Peyer's patch (tissue), 4 donors: ENCODE measurements at regions not wholly inside any gene's neighbourhood (a gene's known extent, or its start where the extent isn't known, plus 50 kb on each side); places are given as distances from the start of the nearest gene placed in this dataset.

ENCODE experiments used
- CTCF ChIP-seq, 6 experiments: fragments of 450-650 bp in 4 of 6; fragments of 200-600 bp in 2 of 6; sonication (generic) in 1 of 6; IDR thresholded peaks; one replicate each; pipeline ENCODE4 v1.5.1; 2017 to 2019; ENCODE audit warnings: antibody characterized with exemption in 6 of 6, mild to moderate bottlenecking in 3 of 6, moderate library complexity in 1 of 6
- POLR2A ChIP-seq, 2 donors: fragments of 450-650 bp; IDR thresholded peaks; one replicate each; pipeline ENCODE4 v1.5.1; 2017; ENCODE audit warnings: antibody characterized with exemption in 2 of 2, mild to moderate bottlenecking in 2 of 2, moderate library complexity in 2 of 2

DNA sequence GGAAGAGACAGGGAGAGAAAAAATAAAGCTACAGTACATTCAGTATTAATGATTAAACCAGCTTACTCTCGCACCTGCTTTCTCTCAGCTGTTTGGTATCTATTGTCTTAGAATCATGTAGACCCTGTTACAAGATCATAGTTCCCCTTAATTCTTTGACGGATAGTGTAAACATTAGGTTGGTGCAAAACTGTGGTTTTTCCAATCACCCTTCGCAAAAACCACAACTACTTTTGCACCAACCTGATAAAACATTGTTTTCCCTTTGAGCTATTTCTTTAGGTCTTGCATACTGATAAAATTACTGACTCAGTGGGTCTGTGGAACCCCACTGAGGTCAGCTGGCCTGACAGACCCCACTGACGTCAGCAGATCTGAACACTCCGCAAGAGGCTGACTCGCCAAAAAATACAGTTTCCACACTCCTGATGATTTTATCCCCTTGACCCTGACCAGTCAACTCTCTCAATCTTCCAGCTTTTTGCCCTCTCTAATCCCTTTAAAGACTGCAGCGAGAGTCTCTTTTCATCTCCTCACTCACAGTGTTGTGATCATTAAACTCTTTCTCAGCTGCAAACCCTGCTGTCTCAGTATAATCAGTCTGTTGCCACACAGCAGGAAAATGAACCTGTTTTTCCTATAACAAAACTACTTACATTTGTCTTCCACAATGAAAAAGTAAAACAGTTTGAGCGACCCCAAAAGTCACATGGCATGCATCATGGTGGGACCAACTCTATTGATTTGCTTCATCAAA is 123.9 kb downstream of the SLITRK6 start:
- no peak for TF ChIP-seq POLR2A (IDR thresholded peaks at IDR 0.05)
- no peak for TF ChIP-seq CTCF (IDR thresholded peaks at IDR 0.05)
